ENCODE measurements at regions not wholly inside any gene's neighbourhood (a gene's known extent, or its start where the extent isn't known, plus 50 kb on each side); places are given as distances from the start of the nearest gene placed in this dataset.
A peak's percentile ranks its signal among the peaks of the same experiment; 100 is the strongest.
"Not testable (repeated sequence)": the region's sequence is repeated elsewhere in the genome, so short reads cannot be mapped to it uniquely, and the experiment has no call there.

GRCh38 chr4:155060419-155060818 is 148.0 kb upstream of the NPY2R start:
- H3K4me3 ChIP-seq (replicated peaks in 1 of 2; ENCODE audit: low read depth in 2 of 2, low read length in 2 of 2), result no peak overlapping the region
- no peak for TF ChIP-seq CTCF (IDR thresholded peaks at IDR 0.05; ENCODE audit: low read depth, low read length)
- DNase-seq (ENCODE audit: low read depth in 2 of 2), result peak in 1 of 2 donors; percentile 36

- no peak for TF ChIP-seq CTCF (IDR thresholded peaks at IDR 0.05; ENCODE audit: low read depth, low read length)
- H3K4me3 ChIP-seq (replicated peaks in 1 of 2; ENCODE audit: low read depth in 2 of 2, low read length in 2 of 2), result no peak overlapping the region
- DNase-seq (ENCODE audit: low read depth in 2 of 2), result no peak
These were observed 147.6 kb upstream of the NPY2R start for GRCh38 chr4:155060873-155061272.

- DNase-seq (ENCODE audit: low read depth in 2 of 2), result peak in 1 of 2 donors; percentile 36
- H3K4me3 ChIP-seq (replicated peaks in 1 of 2; ENCODE audit: low read depth in 2 of 2, low read length in 2 of 2), result no peak overlapping the region
- TF ChIP-seq CTCF (IDR thresholded peaks at IDR 0.05; ENCODE audit: low read depth, low read length), result no peak
These were observed 145.5 kb upstream of the NPY2R start for GRCh38 chr4:155062948-155063347.

- DNase-seq (ENCODE audit: low read depth in 2 of 2); H3K4me3 ChIP-seq (replicated peaks in 1 of 2; ENCODE audit: low read depth in 2 of 2, low read length in 2 of 2): not testable (repeated sequence)
These were observed 143.5 kb upstream of the NPY2R start for GRCh38 chr4:155064934-155065333.

GRCh38 chr4:155066871-155067270 is 141.6 kb upstream of the NPY2R start:
- TF ChIP-seq CTCF (IDR thresholded peaks at IDR 0.05; ENCODE audit: low read depth, low read length), result no peak
- H3K4me3 ChIP-seq (replicated peaks in 1 of 2; ENCODE audit: low read depth in 2 of 2, low read length in 2 of 2), result no peak overlapping the region
- no peak for DNase-seq (ENCODE audit: low read depth in 2 of 2)

- TF ChIP-seq CTCF (IDR thresholded peaks at IDR 0.05; ENCODE audit: low read depth, low read length), result no peak
- no peak overlapping the region for H3K4me3 ChIP-seq (replicated peaks in 1 of 2; ENCODE audit: low read depth in 2 of 2, low read length in 2 of 2)
- DNase-seq (ENCODE audit: low read depth in 2 of 2), result no peak
These were observed 136.5 kb upstream of the NPY2R start for GRCh38 chr4:155071962-155072361.

- no peak for DNase-seq (ENCODE audit: low read depth in 2 of 2)
- no peak overlapping the region for H3K4me3 ChIP-seq (replicated peaks in 1 of 2; ENCODE audit: low read depth in 2 of 2, low read length in 2 of 2)
- no peak for TF ChIP-seq CTCF (IDR thresholded peaks at IDR 0.05; ENCODE audit: low read depth, low read length)
These were observed 136.0 kb upstream of the NPY2R start for GRCh38 chr4:155072417-155072816.

All from cardiac fibroblast (primary cell).